IMR-90 (cell line): ENCODE measurements at regions not wholly inside any gene's neighbourhood (a gene's known extent, or its start where the extent isn't known, plus 50 kb on each side); places are given as distances from the start of the nearest gene placed in this dataset.

ENCODE experiments used
- BHLHE40 ChIP-seq: fragments of 150-350 bp; IDR thresholded peaks from 2 replicates; pipeline ENCODE4 v1.6.1; 2016; ENCODE audit warnings: mild to moderate bottlenecking, low read depth, low read length
- CTCF ChIP-seq: conservative IDR thresholded peaks from 2 replicates; pipeline ENCODE4 v1.5.1; 2012; ENCODE audit warnings: mild to moderate bottlenecking, low read depth, low read length, improper control_type of control experiment
- FOS ChIP-seq: fragments of 150-350 bp; IDR thresholded peaks from 2 replicates; pipeline ENCODE4 v1.6.1; 2016; ENCODE audit warnings: low read depth, low read length
- MAFK ChIP-seq: IDR thresholded peaks from 2 replicates; pipeline ENCODE4 v1.6.1; 2012; ENCODE audit warnings: low read depth, low read length, improper control_type of control experiment
- MAZ ChIP-seq: IDR thresholded peaks from 2 replicates; pipeline ENCODE4 v1.6.1; 2012; ENCODE audit warnings: low read depth, mild to moderate bottlenecking, low read length, improper control_type of control experiment, moderate library complexity, borderline replicate concordance
- MXI1 ChIP-seq: IDR thresholded peaks from 2 replicates; pipeline ENCODE4 v1.6.1; 2012; ENCODE audit warnings: low read depth, mild to moderate bottlenecking, low read length, moderate library complexity, borderline replicate concordance
- POLR2A ChIP-seq: IDR thresholded peaks from 2 replicates; pipeline ENCODE4 v1.6.1; 2012; ENCODE audit warnings: mild to moderate bottlenecking, low read depth, low read length
- RAD21 ChIP-seq: IDR thresholded peaks from 2 replicates; pipeline ENCODE4 v1.6.1; 2012; ENCODE audit warnings: low read length, improper control_type of control experiment
- RCOR1 ChIP-seq: IDR thresholded peaks from 2 replicates; pipeline ENCODE4 v1.6.1; 2012; ENCODE audit warnings: mild to moderate bottlenecking, low read length, improper control_type of control experiment; ENCODE audit not compliant: insufficient replicate concordance
- RFX5 ChIP-seq: IDR thresholded peaks from 2 replicates; pipeline ENCODE4 v1.8.0; 2012; ENCODE audit warnings: low read depth, mild to moderate bottlenecking, low read length, moderate library complexity
- SMC3 ChIP-seq: fragments of 150-350 bp; IDR thresholded peaks from 2 replicates; pipeline ENCODE4 v1.6.1; 2016; ENCODE audit warnings: low read depth, mild to moderate bottlenecking, antibody characterized with exemption, low read length, moderate library complexity
- USF2 ChIP-seq: fragments of 150-350 bp; IDR thresholded peaks from 2 replicates; pipeline ENCODE4 v1.6.1; 2017; ENCODE audit warnings: mild to moderate bottlenecking, antibody characterized with exemption, low read length, low read depth

- TF ChIP-seq CTCF: no peak
- TF ChIP-seq FOS: peak; percentile 29; the same call in 1 of the 2 replicates
- TF ChIP-seq MXI1: no peak
- no peak for TF ChIP-seq RCOR1
- TF ChIP-seq MAFK: no peak
- no peak for TF ChIP-seq RAD21
- TF ChIP-seq RFX5: no peak
- TF ChIP-seq POLR2A: no peak; the same call in 1 of the 2 replicates
- TF ChIP-seq USF2: no peak
- no peak for TF ChIP-seq SMC3
- TF ChIP-seq MAZ: no peak; the same call in 1 of the 2 replicates
- TF ChIP-seq BHLHE40: no peak
These were observed 102.8 kb upstream of the SGK1 start for GRCh38 chr6:134420614-134421181.
